ENCODE measurements at regions not wholly inside any gene's neighbourhood (a gene's known extent, or its start where the extent isn't known, plus 50 kb on each side); places are given as distances from the start of the nearest gene placed in this dataset.

GRCh38 chr4:1542516-1543320 is 136.5 kb upstream of the NKX1-1 start:
- no peak for DNase-seq (ENCODE audit: low spot score)

GRCh38 chr4:1542226-1542490 is 135.9 kb upstream of the NKX1-1 start:
- DNase-seq (ENCODE audit: low spot score) = no peak

GRCh38 chr4:1541449-1542225 is 135.4 kb upstream of the NKX1-1 start:
- no peak for DNase-seq (ENCODE audit: low spot score)

- DNase-seq (ENCODE audit: low spot score) = no peak
Observed at GRCh38 chr4:1540601-1541375, 134.5 kb upstream of the NKX1-1 start.

GRCh38 chr4:1539859-1540600 is 133.8 kb upstream of the NKX1-1 start:
- no peak for DNase-seq (ENCODE audit: low spot score)

GRCh38 chr4:1538941-1539772 is 132.9 kb upstream of the NKX1-1 start:
- DNase-seq (ENCODE audit: low spot score) = no peak

GRCh38 chr4:1538096-1538410 is 131.8 kb upstream of the NKX1-1 start:
- no peak for DNase-seq (ENCODE audit: low spot score)

- no peak for DNase-seq (ENCODE audit: low spot score)
Observed at GRCh38 chr4:1537410-1538095, 131.3 kb upstream of the NKX1-1 start.

GRCh38 chr4:1536579-1537409 is 130.6 kb upstream of the NKX1-1 start:
- DNase-seq (ENCODE audit: low spot score) = no peak

GRCh38 chr4:1535926-1536578 is 129.8 kb upstream of the NKX1-1 start:
- no peak for DNase-seq (ENCODE audit: low spot score)

- no peak for DNase-seq (ENCODE audit: low spot score)
Observed at GRCh38 chr4:1534876-1535526, 128.8 kb upstream of the NKX1-1 start.

- DNase-seq (ENCODE audit: low spot score) = no peak
Observed at GRCh38 chr4:1534095-1534872, 128.0 kb upstream of the NKX1-1 start.

- DNase-seq (ENCODE audit: low spot score) = no peak
Observed at GRCh38 chr4:1533501-1534064, 127.3 kb upstream of the NKX1-1 start.

GRCh38 chr4:1532549-1533395 is 126.5 kb upstream of the NKX1-1 start:
- no peak for DNase-seq (ENCODE audit: low spot score)

GRCh38 chr4:1531683-1532548 is 125.7 kb upstream of the NKX1-1 start:
- DNase-seq (ENCODE audit: low spot score) = no peak

GRCh38 chr4:1530356-1530755 is 124.1 kb upstream of the NKX1-1 start:
- DNase-seq (ENCODE audit: low spot score) = no peak

Measured in NAMALWA (cell line).